ENCODE measurements at regions not wholly inside any gene's neighbourhood (a gene's known extent, or its start where the extent isn't known, plus 50 kb on each side); places are given as distances from the start of the nearest gene placed in this dataset.
"Not testable (repeated sequence)": the region's sequence is repeated elsewhere in the genome, so short reads cannot be mapped to it uniquely, and the experiment has no call there.

DNA sequence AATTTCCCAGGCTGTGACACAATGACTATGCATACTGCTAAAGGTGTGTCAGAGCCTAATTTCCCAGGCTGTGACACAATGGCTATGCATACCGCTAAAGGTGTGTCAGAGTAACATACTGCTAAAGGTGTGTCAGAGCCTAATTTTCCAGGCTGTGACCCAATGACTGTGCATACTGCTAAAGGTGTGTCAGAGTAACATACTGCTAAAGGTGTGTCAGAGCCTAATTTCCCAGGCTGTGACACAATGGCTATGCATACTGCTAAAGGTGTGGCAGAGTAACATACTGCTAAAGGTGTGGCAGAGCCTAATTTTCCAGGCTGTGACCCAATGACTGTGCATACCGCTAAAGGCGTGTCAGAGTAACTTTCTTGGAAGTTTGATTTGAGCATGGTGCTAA lies 132.9 kb downstream of the BOD1 start:
- TF ChIP-seq, protein P1, sequence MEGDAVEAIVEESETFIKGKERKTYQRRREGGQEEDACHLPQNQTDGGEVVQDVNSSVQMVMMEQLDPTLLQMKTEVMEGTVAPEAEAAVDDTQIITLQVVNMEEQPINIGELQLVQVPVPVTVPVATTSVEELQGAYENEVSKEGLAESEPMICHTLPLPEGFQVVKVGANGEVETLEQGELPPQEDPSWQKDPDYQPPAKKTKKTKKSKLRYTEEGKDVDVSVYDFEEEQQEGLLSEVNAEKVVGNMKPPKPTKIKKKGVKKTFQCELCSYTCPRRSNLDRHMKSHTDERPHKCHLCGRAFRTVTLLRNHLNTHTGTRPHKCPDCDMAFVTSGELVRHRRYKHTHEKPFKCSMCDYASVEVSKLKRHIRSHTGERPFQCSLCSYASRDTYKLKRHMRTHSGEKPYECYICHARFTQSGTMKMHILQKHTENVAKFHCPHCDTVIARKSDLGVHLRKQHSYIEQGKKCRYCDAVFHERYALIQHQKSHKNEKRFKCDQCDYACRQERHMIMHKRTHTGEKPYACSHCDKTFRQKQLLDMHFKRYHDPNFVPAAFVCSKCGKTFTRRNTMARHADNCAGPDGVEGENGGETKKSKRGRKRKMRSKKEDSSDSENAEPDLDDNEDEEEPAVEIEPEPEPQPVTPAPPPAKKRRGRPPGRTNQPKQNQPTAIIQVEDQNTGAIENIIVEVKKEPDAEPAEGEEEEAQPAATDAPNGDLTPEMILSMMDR (IDR thresholded peaks at IDR 0.05 in 2 of 3, conservative IDR thresholded peaks at IDR 0.05 in 1 of 3; ENCODE audit: borderline replicate concordance in 1 of 3, insufficient read depth in 1 of 3, low read depth in 2 of 3, low read length in 2 of 3): not testable (repeated sequence)
- not testable (repeated sequence) for TF ChIP-seq ZNF274 (IDR thresholded peaks at IDR 0.05; ENCODE audit: low read depth, low read length)

All from HCT116 (cell line).